Stomach smooth muscle (tissue), 2 donors: ENCODE measurements at regions not wholly inside any gene's neighbourhood (a gene's known extent, or its start where the extent isn't known, plus 50 kb on each side); places are given as distances from the start of the nearest gene placed in this dataset.

ENCODE experiments used
- H3K27ac ChIP-seq: one replicate; pipeline ENCODE4 v1.7.0; 2013; ENCODE audit warnings: mild to moderate bottlenecking, low read length, inconsistent platforms
- H3K27me3 ChIP-seq, 2 donors: one replicate each; pipeline ENCODE4 v1.7.0; 2013; ENCODE audit warnings: low read length in 2 of 2; ENCODE audit not compliant: insufficient read depth in 2 of 2, control insufficient read depth in 1 of 2
- H3K36me3 ChIP-seq, 2 donors: one replicate each; pipeline ENCODE4 v1.7.0; 2013; ENCODE audit warnings: low read length in 2 of 2; ENCODE audit not compliant: control insufficient read depth in 2 of 2, insufficient read depth in 2 of 2
- H3K4me1 ChIP-seq: one replicate; pipeline ENCODE4 v1.7.0; 2013; ENCODE audit warnings: low read length; ENCODE audit not compliant: control insufficient read depth, insufficient read depth
- H3K4me3 ChIP-seq, 2 donors: one replicate each; pipeline ENCODE4 v1.7.0; 2013; ENCODE audit warnings: low read length in 2 of 2
- H3K9ac ChIP-seq, 2 donors: one replicate each; pipeline ENCODE4 v1.7.0; 2013; ENCODE audit warnings: low read length in 2 of 2, mild to moderate bottlenecking in 1 of 2
- H3K9me3 ChIP-seq, 2 donors: one replicate each; pipeline ENCODE4 v1.7.0; 2013; ENCODE audit warnings: low read length in 2 of 2; ENCODE audit not compliant: control insufficient read depth in 2 of 2
- donor health status: healthy.
- donor health status: Pancreatic carcinoma.

GRCh38 chr7:27361522-27361921 is 118.9 kb downstream of the EVX1 start:
- Histone ChIP-seq H3K36me3 (no peaks in the 10 kb centered on the region), H3K4me1 (no peaks in the 10 kb centered on the region), H3K27me3 (no peaks in the 10 kb centered on the region), H3K9ac (no peak overlapping the region), H3K27ac (no peak overlapping the region), H3K4me3 (no peak overlapping the region), H3K9me3 (no peaks in the 10 kb centered on the region)

DNA sequence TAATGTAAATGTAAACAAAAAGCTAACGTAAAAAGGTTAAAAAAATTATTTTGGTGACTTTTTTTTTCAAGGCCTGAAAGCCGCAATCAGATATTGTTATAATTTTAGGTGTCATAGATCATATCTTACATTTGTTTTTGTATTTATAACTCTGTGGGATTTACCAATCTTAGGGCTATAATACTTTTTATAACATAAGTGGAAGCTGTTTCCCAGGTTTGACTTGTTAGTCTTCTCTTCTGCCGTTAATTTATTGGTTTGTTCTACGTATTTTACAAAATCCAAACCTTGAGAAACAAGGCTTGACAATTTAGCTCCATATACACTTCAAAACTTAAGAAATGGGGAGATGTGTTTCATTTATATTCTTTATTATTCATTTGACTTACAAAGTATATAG is 119.4 kb downstream of the EVX1 start:
- no peaks in the 10 kb centered on the region for H3K36me3 ChIP-seq
- no peak overlapping the region for H3K4me3 ChIP-seq
- H3K9ac ChIP-seq = no peak overlapping the region
- no peaks in the 10 kb centered on the region for H3K9me3 ChIP-seq
- H3K4me1 ChIP-seq = no peaks in the 10 kb centered on the region
- H3K27ac ChIP-seq = no peak overlapping the region
- H3K27me3 ChIP-seq = no peaks in the 10 kb centered on the region

GRCh38 chr7:27364344-27364758 is 121.7 kb downstream of the EVX1 start:
- no peaks in the 10 kb centered on the region for H3K4me1 ChIP-seq
- H3K27ac ChIP-seq = peak overlapping the region; percentile 58
- H3K27me3 ChIP-seq = no peaks in the 10 kb centered on the region
- no peaks in the 10 kb centered on the region for H3K9me3 ChIP-seq
- H3K9ac ChIP-seq = no peak overlapping the region
- peak overlapping the region in 1 of 2 donors; percentile 36 for H3K4me3 ChIP-seq
- no peaks in the 10 kb centered on the region for H3K36me3 ChIP-seq

GRCh38 chr7:27367179-27367932 is 124.8 kb downstream of the EVX1 start:
- no peak overlapping the region for H3K27ac ChIP-seq
- H3K36me3 ChIP-seq = no peaks in the 10 kb centered on the region

DNA sequence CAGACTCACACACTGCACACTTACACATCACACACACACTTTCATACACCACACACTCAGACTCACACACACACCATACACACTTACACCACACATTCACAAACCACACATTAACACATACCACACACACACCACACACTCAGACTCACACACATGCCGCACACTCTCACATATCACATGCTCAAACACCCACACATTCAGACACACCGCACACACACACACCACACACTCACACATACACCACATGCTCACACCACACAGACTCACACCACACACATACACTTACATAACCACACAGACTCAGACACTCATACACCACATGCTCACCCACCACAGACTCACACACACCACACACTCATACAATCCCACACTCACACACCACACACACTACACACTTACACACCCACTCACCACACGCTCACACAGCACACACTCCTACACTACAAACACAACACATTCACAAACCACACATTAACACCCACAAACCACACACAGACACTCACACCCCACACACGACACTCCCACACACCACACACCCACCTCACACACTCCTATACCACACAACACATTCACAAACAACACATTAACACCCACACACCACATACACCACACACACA is 125.4 kb downstream of the EVX1 start:
- Histone ChIP-seq H3K27me3 (no peaks in the 10 kb centered on the region), H3K4me3 (no peak overlapping the region), H3K9me3 (no peaks in the 10 kb centered on the region), H3K36me3 (no peaks in the 10 kb centered on the region), H3K27ac (no peak overlapping the region), H3K9ac (no peak overlapping the region), H3K4me1 (no peaks in the 10 kb centered on the region)

More at GRCh38 chr7:27367179-27367932, 124.8 kb downstream of the EVX1 start:
- H3K9me3 ChIP-seq = no peaks in the 10 kb centered on the region
- no peak overlapping the region for H3K4me3 ChIP-seq
- no peaks in the 10 kb centered on the region for H3K4me1 ChIP-seq
- no peak overlapping the region for H3K9ac ChIP-seq
- H3K27me3 ChIP-seq = no peaks in the 10 kb centered on the region

DNA sequence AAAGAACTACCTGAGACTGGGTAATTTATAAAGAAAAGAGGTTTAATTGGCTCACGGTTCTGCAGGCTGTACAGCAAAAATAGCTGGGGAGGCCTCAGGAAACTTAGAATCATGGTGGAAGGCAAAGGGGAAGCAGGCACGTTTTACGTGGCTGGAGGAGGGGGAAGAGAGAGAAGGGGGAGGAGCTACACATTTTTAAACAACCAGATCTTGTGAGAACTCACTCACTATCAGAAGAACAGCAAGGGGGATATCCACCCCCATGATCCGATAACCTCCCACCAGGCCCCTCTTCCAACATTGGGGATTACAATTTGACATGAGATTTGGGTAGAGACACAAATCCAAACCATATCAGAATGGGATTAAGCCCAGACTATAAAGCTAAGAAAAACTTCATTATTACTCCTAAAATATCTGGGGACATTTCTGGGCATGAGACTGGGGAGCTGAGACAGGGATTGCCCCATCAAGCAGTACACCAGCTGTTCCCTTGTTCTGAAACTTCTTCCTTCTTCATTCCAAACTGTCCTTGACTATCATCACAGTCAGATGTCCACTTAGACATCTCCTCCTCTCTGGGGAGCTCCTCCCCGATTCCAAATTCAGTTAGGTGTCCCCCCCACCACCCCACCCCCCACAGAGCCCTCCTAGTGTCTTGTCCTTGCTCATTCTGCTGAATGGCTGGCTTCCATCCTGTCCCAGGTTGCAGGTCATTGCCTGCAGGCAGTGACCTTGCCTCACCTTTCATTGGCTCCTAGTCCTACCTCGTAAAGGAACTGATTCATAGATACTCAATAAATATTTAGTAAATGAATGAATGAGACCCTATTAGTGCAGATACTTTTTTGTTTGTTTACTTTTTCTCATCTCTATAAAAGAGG is 132.6 kb downstream of the EVX1 start:
- Histone ChIP-seq H3K9ac (no peak overlapping the region), H3K4me3 (no peak overlapping the region), H3K9me3 (no peaks in the 10 kb centered on the region), H3K27me3 (peaks cover 0 to 4% of the 10 kb centered on the region in 2 donors), H3K27ac (no peak overlapping the region), H3K4me1 (no peaks in the 10 kb centered on the region), H3K36me3 (no peaks in the 10 kb centered on the region)

- H3K27me3 ChIP-seq = peaks cover 0 to 5% of the 10 kb centered on the region in 2 donors
- no peaks in the 10 kb centered on the region for H3K36me3 ChIP-seq
- H3K9ac ChIP-seq = no peak overlapping the region
- no peak overlapping the region for H3K27ac ChIP-seq
- H3K9me3 ChIP-seq = no peaks in the 10 kb centered on the region
- H3K4me1 ChIP-seq = no peaks in the 10 kb centered on the region
- no peak overlapping the region for H3K4me3 ChIP-seq
Measured at GRCh38 chr7:27375958-27376357, 133.4 kb downstream of the EVX1 start.

- Histone ChIP-seq H3K9me3 (no peaks in the 10 kb centered on the region), H3K9ac (no peak overlapping the region), H3K27me3 (peaks cover 0 to 5% of the 10 kb centered on the region in 2 donors), H3K36me3 (no peaks in the 10 kb centered on the region), H3K4me3 (no peak overlapping the region), H3K27ac (no peak overlapping the region), H3K4me1 (no peaks in the 10 kb centered on the region)
Measured at GRCh38 chr7:27377988-27378387, 135.4 kb downstream of the EVX1 start.

GRCh38 chr7:27382307-27382706 is 139.7 kb downstream of the EVX1 start:
- peaks cover 0 to 3% of the 10 kb centered on the region in 2 donors for H3K27me3 ChIP-seq
- H3K36me3 ChIP-seq = no peaks in the 10 kb centered on the region

GRCh38 chr7:27386581-27386980 is 144.0 kb downstream of the EVX1 start:
- Histone ChIP-seq H3K27ac (no peak overlapping the region), H3K27me3 (no peaks in the 10 kb centered on the region), H3K4me1 (no peaks in the 10 kb centered on the region), H3K36me3 (no peaks in the 10 kb centered on the region), H3K9me3 (no peaks in the 10 kb centered on the region), H3K4me3 (no peak overlapping the region), H3K9ac (no peak overlapping the region)

More at GRCh38 chr7:27382307-27382706, 139.7 kb downstream of the EVX1 start:
- Histone ChIP-seq H3K4me1 (no peaks in the 10 kb centered on the region), H3K27ac (no peak overlapping the region), H3K9me3 (no peaks in the 10 kb centered on the region), H3K9ac (no peak overlapping the region), H3K4me3 (no peak overlapping the region)
